ENCODE measurements at regions not wholly inside any gene's neighbourhood (a gene's known extent, or its start where the extent isn't known, plus 50 kb on each side); places are given as distances from the start of the nearest gene placed in this dataset.

GRCh38 chr15:37882640-37883039, 51.8 kb upstream of the TMCO5A start:
- H3K79me2 ChIP-seq (ENCODE audit: insufficient read depth, low read length), result no peaks in the 10 kb centered on the region
- no peaks in the 10 kb centered on the region for H3K27me3 ChIP-seq (ENCODE audit: insufficient read depth, low read length)
- no peaks in the 10 kb centered on the region for H4K20me1 ChIP-seq (ENCODE audit: insufficient read depth, low read length)
- no peak overlapping the region for H3K27ac ChIP-seq (ENCODE audit: low read depth, low read length, poor library complexity, severe bottlenecking)
- H3K4me3 ChIP-seq (ENCODE audit: low read depth, low read length, poor library complexity, severe bottlenecking), result no peak overlapping the region
- no peak overlapping the region for H3K4me2 ChIP-seq (ENCODE audit: low read length)
- no peak overlapping the region for H2AFZ ChIP-seq (ENCODE audit: low read length)
- H3F3A ChIP-seq (ENCODE audit: insufficient read depth, low read length), result no peaks in the 10 kb centered on the region
- no peak overlapping the region for H3K9ac ChIP-seq (ENCODE audit: low read length)
- no peaks in the 10 kb centered on the region for H3K9me2 ChIP-seq (ENCODE audit: low read depth, low read length)
- no peaks in the 10 kb centered on the region for H3K4me1 ChIP-seq (ENCODE audit: insufficient read depth, low read length, severe bottlenecking)
- TF ChIP-seq, protein P1, sequence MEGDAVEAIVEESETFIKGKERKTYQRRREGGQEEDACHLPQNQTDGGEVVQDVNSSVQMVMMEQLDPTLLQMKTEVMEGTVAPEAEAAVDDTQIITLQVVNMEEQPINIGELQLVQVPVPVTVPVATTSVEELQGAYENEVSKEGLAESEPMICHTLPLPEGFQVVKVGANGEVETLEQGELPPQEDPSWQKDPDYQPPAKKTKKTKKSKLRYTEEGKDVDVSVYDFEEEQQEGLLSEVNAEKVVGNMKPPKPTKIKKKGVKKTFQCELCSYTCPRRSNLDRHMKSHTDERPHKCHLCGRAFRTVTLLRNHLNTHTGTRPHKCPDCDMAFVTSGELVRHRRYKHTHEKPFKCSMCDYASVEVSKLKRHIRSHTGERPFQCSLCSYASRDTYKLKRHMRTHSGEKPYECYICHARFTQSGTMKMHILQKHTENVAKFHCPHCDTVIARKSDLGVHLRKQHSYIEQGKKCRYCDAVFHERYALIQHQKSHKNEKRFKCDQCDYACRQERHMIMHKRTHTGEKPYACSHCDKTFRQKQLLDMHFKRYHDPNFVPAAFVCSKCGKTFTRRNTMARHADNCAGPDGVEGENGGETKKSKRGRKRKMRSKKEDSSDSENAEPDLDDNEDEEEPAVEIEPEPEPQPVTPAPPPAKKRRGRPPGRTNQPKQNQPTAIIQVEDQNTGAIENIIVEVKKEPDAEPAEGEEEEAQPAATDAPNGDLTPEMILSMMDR (IDR thresholded peaks at IDR 0.05; ENCODE audit: low read length), result no peak
- TF ChIP-seq EZH2 (IDR thresholded peaks at IDR 0.05; ENCODE audit: borderline replicate concordance, low read length), result no peak
- H3K36me3 ChIP-seq (ENCODE audit: insufficient read depth, low read length), result no peaks in the 10 kb centered on the region
- no peaks in the 10 kb centered on the region for H3K9me3 ChIP-seq (ENCODE audit: low read length)
